DND-41 (cell line): ENCODE measurements at regions not wholly inside any gene's neighbourhood (a gene's known extent, or its start where the extent isn't known, plus 50 kb on each side); places are given as distances from the start of the nearest gene placed in this dataset.

ENCODE experiments used
- ATAC-seq: fragments of 200-7000 bp; cut with Tn5 transposase; 3 replicates; pipeline ENCODE4 v1.9.1; 2021; ENCODE audit warnings: low read depth; ENCODE audit not compliant: insufficient read depth
- DNase-seq: peaks from one replicate; pipeline ENCODE4 v3.0.0-alpha.2; 2020
- H2AFZ ChIP-seq: 2 replicates; pipeline ENCODE4 v1.6.0; 2012; ENCODE audit warnings: low read depth, low read length
- H3K27ac ChIP-seq: 2 replicates; pipeline ENCODE4 v1.5.1; 2012; ENCODE audit warnings: low read length, inconsistent platforms
- H3K27me3 ChIP-seq: fragments of 200-600 bp; sonication (generic); 2 replicates; pipeline ENCODE4 v1.6.0; 2012; ENCODE audit warnings: low read length, mild to moderate bottlenecking, inconsistent platforms; ENCODE audit not compliant: insufficient read depth, poor library complexity
- H3K36me3 ChIP-seq: 2 replicates; pipeline ENCODE4 v1.5.1; 2012; ENCODE audit warnings: low read length, inconsistent platforms; ENCODE audit not compliant: insufficient read depth
- H3K4me1 ChIP-seq: 2 replicates; pipeline ENCODE4 v1.5.1; 2012; ENCODE audit warnings: mild to moderate bottlenecking, low read length; ENCODE audit not compliant: insufficient read depth
- H3K4me2 ChIP-seq: 2 replicates; pipeline ENCODE4 v1.6.0; 2012; ENCODE audit warnings: mild to moderate bottlenecking, moderate library complexity, low read length, inconsistent platforms; ENCODE audit not compliant: insufficient read depth
- H3K4me3 ChIP-seq, 2 experiments: fragments of 200-600 bp in 1 of 2; shearing (Covaris generic) in 1 of 2; 2 replicates each; pipeline ENCODE4 v1.5.1; 2012 to 2016; ENCODE audit warnings: inconsistent platforms in 2 of 2, low read length in 2 of 2, mild to moderate bottlenecking in 2 of 2, low read depth in 1 of 2, moderate library complexity in 1 of 2
- H3K79me2 ChIP-seq: 2 replicates; pipeline ENCODE4 v1.6.0; 2012; ENCODE audit warnings: low read length, inconsistent platforms; ENCODE audit not compliant: insufficient read depth
- H3K9ac ChIP-seq: 2 replicates; pipeline ENCODE4 v1.6.0; 2012; ENCODE audit warnings: low read depth, mild to moderate bottlenecking, inconsistent platforms, low read length, moderate library complexity
- H3K9me3 ChIP-seq: 2 replicates; pipeline ENCODE4 v1.5.1; 2012; ENCODE audit warnings: low read length, moderate library complexity, mild to moderate bottlenecking, inconsistent platforms; ENCODE audit not compliant: insufficient read depth, severe bottlenecking
- H4K20me1 ChIP-seq: 2 replicates; pipeline ENCODE4 v1.6.0; 2012; ENCODE audit warnings: low read length; ENCODE audit not compliant: insufficient read depth
- EZH2 ChIP-seq: IDR thresholded peaks from 3 replicates; pipeline ENCODE4 v1.6.1; 2012; ENCODE audit warnings: borderline replicate concordance, low read depth, mild to moderate bottlenecking, moderate library complexity, low read length, inconsistent platforms; ENCODE audit not compliant: severe bottlenecking
- TF ChIP-seq, protein P1 (sequence below): IDR thresholded peaks from 2 replicates; pipeline ENCODE4 v1.5.1; 2012; ENCODE audit warnings: borderline replicate concordance, low read length, moderate library complexity, mild to moderate bottlenecking; ENCODE audit not compliant: poor library complexity, severe bottlenecking; ENCODE audit errors: extremely low read depth

DNA sequence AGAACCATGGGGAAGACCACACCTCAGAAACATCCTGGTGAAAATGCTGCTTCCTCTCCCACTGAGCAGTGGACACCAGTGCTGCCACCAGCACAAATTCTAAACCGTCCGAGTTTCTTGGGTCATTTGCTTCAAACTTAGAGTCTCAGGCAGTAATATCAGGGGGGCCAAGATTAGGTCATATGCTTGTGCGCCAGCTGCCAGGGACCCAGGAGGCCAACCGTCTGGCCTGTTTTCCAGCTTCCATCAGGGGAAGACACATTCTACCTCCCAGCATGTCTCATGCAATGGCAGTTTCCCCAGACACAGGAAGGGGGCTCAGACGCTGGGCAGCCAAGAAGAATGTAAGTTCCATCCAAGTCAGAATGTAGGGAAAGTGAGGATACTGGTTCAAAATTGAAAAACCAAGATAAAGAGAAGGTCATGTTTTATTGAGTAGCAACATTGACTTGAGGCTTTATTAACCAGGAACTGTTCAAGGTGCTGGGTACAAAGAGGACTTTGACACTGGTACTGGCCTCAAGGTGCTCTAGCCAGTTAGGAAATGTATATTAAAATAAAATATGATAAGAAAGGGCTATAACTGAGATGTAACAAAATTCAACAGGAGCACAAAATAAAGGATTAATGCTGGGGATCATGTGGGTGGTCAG lies 59.7 kb upstream of the EED start:
- no peak overlapping the region for H3K4me2 ChIP-seq
- no peaks in the 10 kb centered on the region for H3K4me1 ChIP-seq

DNA sequence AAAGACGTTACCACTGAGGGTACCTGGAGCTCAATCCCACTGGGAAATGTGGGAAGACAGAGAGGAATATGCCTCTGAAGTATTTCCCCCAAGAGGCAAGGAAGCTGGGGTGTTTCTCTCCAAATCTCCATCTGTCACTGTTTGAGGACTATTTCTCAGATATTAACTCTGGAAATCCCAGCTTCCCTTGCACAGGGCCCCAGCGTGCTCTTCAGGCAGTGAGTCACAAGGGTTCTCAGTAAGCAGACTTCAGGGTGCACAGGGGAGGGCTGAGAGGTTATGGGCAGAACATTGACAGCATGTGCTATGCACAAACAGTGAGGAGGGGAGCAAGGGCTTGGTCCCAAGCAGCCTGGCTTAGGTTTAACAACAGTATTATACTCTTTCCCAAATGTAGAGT lies 60.9 kb upstream of the EED start:
- H3K79me2 ChIP-seq: no peaks in the 10 kb centered on the region
- ATAC-seq (no peak), DNase-seq (no peak)
- H3K4me2 ChIP-seq: no peak overlapping the region
- no peak for TF ChIP-seq EZH2
- TF ChIP-seq, protein P1, sequence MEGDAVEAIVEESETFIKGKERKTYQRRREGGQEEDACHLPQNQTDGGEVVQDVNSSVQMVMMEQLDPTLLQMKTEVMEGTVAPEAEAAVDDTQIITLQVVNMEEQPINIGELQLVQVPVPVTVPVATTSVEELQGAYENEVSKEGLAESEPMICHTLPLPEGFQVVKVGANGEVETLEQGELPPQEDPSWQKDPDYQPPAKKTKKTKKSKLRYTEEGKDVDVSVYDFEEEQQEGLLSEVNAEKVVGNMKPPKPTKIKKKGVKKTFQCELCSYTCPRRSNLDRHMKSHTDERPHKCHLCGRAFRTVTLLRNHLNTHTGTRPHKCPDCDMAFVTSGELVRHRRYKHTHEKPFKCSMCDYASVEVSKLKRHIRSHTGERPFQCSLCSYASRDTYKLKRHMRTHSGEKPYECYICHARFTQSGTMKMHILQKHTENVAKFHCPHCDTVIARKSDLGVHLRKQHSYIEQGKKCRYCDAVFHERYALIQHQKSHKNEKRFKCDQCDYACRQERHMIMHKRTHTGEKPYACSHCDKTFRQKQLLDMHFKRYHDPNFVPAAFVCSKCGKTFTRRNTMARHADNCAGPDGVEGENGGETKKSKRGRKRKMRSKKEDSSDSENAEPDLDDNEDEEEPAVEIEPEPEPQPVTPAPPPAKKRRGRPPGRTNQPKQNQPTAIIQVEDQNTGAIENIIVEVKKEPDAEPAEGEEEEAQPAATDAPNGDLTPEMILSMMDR: no peak
- no peak overlapping the region for H3K9ac ChIP-seq
- H3K9me3 ChIP-seq: no peaks in the 10 kb centered on the region
- H3K27me3 ChIP-seq: no peaks in the 10 kb centered on the region
- H3K36me3 ChIP-seq: no peaks in the 10 kb centered on the region
- no peaks in the 10 kb centered on the region for H3K4me1 ChIP-seq
- H3K4me3 ChIP-seq: no peak overlapping the region
- no peak overlapping the region for H3K27ac ChIP-seq
- no peak overlapping the region for H2AFZ ChIP-seq
- H4K20me1 ChIP-seq: no peaks in the 10 kb centered on the region

More for the DNA sequence above, 59.7 kb upstream of the EED start:
- no peak for DNase-seq
- H3K27ac ChIP-seq: no peak overlapping the region
- no peak overlapping the region for H3K9ac ChIP-seq
- no peak for TF ChIP-seq EZH2
- TF ChIP-seq, protein P1: no peak
- H3K79me2 ChIP-seq: no peaks in the 10 kb centered on the region
- H4K20me1 ChIP-seq: no peaks in the 10 kb centered on the region
- H3K9me3 ChIP-seq: no peaks in the 10 kb centered on the region
- ATAC-seq: no peak
- H3K4me3 ChIP-seq: no peak overlapping the region
- H3K27me3 ChIP-seq: no peaks in the 10 kb centered on the region
- no peak overlapping the region for H2AFZ ChIP-seq
- H3K36me3 ChIP-seq: no peaks in the 10 kb centered on the region

DNA sequence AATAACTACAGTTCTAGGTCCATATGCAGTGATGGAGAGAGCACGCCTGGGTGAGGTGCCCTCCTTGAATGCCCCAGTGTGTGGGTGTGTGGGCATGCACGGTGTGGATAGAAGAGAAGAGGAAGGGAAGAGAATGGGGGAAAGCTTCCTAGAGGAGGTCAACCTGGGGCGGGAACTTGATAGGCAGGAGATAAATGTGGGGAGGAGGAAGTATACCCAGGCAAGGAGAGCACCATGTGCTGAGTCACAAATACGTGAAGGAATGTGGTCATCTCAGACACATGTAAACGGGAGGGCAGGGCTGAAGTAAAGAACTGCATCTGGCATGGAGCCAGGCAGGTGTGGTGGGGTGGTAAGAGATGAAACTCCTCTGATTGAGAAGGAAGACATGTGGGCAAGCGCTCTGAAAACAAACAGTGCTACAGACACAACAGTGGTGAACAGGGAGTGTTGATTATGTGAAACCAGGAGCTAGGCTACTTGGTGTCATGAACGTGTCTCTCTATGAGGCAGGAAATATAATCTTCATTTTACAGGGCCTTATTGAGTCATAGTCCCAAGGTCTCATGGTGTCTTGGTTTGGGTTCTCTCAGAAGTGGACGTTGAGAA lies 61.5 kb upstream of the EED start:
- H3K9ac ChIP-seq: no peak overlapping the region
- no peaks in the 10 kb centered on the region for H3K36me3 ChIP-seq
- no peak overlapping the region for H2AFZ ChIP-seq
- H3K4me2 ChIP-seq: no peak overlapping the region
- TF ChIP-seq, protein P1: no peak
- no peak for TF ChIP-seq EZH2
- H3K79me2 ChIP-seq: no peaks in the 10 kb centered on the region
- ATAC-seq: no peak
- DNase-seq: no peak
- H3K4me1 ChIP-seq: no peaks in the 10 kb centered on the region
- no peaks in the 10 kb centered on the region for H3K27me3 ChIP-seq
- H4K20me1 ChIP-seq: no peaks in the 10 kb centered on the region
- H3K9me3 ChIP-seq: no peaks in the 10 kb centered on the region
- H3K4me3 ChIP-seq: no peak overlapping the region
- no peak overlapping the region for H3K27ac ChIP-seq
